ENCODE measurements at regions not wholly inside any gene's neighbourhood (a gene's known extent, or its start where the extent isn't known, plus 50 kb on each side); places are given as distances from the start of the nearest gene placed in this dataset.

DNA sequence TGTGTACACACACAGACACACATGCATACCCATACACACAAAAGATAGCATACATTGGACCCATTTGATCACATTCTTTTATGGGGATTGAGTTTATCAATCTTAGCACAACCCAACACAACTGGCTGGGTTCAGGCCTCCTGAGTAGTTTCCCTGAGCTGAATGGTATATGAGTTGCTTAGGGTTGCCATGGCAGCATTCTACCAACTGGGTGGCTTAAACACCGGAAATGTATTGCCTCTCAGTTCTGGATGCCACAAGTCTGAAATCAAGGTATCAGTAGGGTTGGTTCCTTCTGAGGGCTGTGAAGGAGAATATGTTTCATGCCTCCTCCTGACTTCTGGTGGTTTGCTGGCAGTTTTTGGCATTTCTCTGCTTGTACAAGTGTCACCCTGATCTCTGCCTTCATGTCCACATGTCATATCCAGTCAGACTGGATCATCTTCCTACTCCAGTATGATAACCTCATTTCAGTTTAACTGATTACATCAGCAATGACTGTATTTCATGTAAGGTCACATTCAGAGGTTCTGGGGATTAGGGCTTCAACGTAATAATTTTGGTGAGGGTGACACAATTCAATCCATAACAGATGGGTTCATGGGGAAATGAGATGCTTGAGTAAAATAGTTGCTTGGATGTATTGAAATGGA, 212.7 kb downstream of the KCNE4 start:
- no peak for DNase-seq (ENCODE audit: low spot score)
- POLR2A ChIA-PET (ENCODE audit: low non-redundant PET) = no interaction called here
- TF ChIP-seq, protein P1, sequence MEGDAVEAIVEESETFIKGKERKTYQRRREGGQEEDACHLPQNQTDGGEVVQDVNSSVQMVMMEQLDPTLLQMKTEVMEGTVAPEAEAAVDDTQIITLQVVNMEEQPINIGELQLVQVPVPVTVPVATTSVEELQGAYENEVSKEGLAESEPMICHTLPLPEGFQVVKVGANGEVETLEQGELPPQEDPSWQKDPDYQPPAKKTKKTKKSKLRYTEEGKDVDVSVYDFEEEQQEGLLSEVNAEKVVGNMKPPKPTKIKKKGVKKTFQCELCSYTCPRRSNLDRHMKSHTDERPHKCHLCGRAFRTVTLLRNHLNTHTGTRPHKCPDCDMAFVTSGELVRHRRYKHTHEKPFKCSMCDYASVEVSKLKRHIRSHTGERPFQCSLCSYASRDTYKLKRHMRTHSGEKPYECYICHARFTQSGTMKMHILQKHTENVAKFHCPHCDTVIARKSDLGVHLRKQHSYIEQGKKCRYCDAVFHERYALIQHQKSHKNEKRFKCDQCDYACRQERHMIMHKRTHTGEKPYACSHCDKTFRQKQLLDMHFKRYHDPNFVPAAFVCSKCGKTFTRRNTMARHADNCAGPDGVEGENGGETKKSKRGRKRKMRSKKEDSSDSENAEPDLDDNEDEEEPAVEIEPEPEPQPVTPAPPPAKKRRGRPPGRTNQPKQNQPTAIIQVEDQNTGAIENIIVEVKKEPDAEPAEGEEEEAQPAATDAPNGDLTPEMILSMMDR (conservative IDR thresholded peaks at IDR 0.05; ENCODE audit: low read depth) = no peak
- CTCF ChIA-PET = no interaction called here
- H3K27ac ChIP-seq = no peak overlapping the region

DNA sequence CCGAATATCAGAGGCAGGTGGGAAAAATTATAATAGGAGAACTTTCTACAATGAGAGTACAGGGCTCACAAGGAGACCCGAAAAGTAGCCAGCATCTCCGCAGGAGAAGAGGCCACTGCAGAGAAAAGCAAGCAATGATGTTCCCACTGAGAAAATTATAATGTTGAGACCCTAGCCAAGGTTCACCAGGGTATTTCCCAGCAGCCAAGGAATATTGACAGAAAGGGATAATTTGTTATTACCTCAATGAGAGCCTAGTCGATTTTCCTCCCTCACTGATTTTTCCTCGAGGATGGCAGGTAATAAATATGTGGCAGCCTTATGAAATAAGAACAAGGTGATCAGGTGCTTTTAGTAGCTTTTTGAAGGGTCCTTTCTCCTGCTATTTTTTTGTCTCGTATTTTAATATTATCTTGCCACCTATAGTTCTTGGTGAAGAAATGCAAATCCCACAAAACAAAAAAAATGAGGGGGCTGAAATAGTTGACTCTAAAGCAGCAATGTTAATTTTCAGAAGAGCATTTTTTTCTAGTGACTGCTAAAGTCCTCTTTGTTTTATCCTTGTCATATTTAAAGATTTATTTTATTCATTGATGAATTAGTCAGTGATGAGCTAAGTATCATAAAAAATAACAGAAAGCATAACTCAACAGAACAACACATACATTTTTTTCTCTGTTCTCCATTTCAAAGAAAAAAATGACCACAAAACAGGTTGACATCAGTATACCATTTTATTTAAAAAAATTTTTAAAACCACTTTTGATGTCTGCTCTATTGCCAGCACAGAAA, 215.4 kb downstream of the KCNE4 start:
- TF ChIP-seq, protein P1 (conservative IDR thresholded peaks at IDR 0.05; ENCODE audit: low read depth) = no peak
- ChIA-PET POLR2A (ENCODE audit: low non-redundant PET) (no interaction called here), CTCF (interaction anchor here (0.7 to 0.9 kb wide), 2 partner anchors 85 to 229 kb away, joined by 3 read pairs; no protein-coding TSS in a partner anchor)
- no peak overlapping the region for H3K27ac ChIP-seq
- no peak for DNase-seq (ENCODE audit: low spot score)

DNA sequence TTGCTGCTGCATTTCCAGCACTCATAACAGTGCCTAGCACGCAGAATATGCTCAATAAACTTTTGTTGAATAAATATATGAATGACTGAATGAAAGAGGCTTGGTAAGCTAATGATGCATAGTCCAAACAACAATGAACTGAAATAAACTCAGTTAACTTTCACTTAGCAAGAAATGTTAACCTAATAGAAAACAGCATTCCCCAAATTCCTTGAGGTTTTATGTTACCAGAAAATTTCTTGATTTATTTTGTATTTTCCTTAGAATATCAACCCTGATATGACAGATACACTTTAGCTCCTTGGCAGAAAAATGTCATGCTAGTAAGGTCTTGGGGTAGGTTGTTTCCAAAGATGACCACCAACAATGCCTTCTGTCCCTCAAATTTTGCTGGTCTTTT, 217.4 kb downstream of the KCNE4 start:
- POLR2A ChIA-PET (ENCODE audit: low non-redundant PET) = no interaction called here
- TF ChIP-seq, protein P1 (conservative IDR thresholded peaks at IDR 0.05; ENCODE audit: low read depth) = no peak
- DNase-seq (ENCODE audit: low spot score) = no peak
- H3K27ac ChIP-seq = no peak overlapping the region
- CTCF ChIA-PET = no interaction called here

DNA sequence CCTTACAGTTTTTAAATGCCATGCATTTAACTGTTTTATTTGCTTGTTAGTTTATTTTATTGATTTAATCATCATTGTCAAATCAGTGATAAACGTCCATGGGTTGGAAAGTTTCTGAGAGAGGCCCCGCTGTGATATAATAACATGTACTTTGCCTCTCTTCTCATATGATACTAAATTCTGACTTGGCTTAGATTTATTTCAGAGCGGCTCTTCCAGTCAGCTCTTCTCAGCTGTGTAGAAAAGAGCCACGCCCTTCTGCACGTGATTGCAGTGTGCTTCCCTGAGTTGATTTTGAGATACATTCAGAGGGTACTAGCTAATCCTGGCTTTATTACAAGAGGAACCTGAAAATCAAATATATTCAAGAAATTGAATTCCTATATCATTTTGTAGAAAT, 218.6 kb downstream of the KCNE4 start:
- no peak overlapping the region for H3K27ac ChIP-seq
- no peak for DNase-seq (ENCODE audit: low spot score)
- TF ChIP-seq, protein P1 (conservative IDR thresholded peaks at IDR 0.05; ENCODE audit: low read depth) = no peak
- POLR2A ChIA-PET (ENCODE audit: low non-redundant PET) = interaction anchor here (0.5 kb wide), 1 partner anchor 52 kb away, joined by 5 read pairs; no protein-coding TSS in a partner anchor
- CTCF ChIA-PET = no interaction called here

DNA sequence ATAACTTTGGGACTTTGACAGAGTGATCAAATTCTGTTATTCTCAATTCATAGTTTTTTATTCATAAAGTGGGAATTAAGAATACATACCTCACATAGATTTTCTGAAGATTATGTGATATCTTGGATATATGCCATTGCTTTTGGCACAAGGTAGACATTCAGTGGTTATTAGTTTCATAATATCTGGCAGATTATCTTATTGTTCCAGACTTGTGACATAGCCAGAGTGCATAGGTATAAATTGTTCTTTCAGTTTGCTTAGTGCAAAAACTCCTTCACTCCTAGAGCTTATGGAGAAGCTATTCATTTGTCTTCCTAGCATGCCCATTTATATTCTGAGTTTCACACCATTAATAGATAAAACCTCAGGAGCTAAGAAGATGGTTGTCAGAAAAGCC, 222.0 kb downstream of the KCNE4 start:
- POLR2A ChIA-PET (ENCODE audit: low non-redundant PET) = no interaction called here
- no peak overlapping the region for H3K27ac ChIP-seq
- no peak for DNase-seq (ENCODE audit: low spot score)

DNA sequence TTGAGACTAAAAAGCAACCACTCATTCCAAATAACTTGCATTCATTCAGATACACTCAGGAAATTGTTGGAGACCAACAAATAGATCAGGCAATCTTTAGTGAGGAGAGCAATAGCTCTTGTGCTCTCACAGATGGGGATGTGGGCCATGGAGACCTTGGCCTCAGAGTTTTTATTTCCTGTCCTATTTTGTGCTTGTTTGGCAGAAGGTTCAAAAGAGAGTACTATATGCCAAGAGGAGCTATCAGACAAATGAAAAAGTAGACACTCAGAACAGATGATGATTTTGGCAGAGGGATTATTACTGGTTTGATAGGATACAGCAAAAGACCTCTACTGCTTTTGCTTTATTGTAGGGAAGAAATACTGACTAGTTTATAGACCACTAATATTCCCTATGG, 230.2 kb downstream of the KCNE4 start:
- DNase-seq (ENCODE audit: low spot score) = no peak
- ChIA-PET POLR2A (ENCODE audit: low non-redundant PET) (no interaction called here), CTCF (interaction anchor here (0.6 kb wide), 1 partner anchor 47 kb away, joined by 4 read pairs; no protein-coding TSS in a partner anchor)
- TF ChIP-seq, protein P1 (conservative IDR thresholded peaks at IDR 0.05; ENCODE audit: low read depth) = no peak
- no peak overlapping the region for H3K27ac ChIP-seq

More for the DNA sequence above, 222.0 kb downstream of the KCNE4 start:
- TF ChIP-seq, protein P1 (conservative IDR thresholded peaks at IDR 0.05; ENCODE audit: low read depth) = no peak
- CTCF ChIA-PET = no interaction called here

Data from RWPE1 (cell line).